GM12878 (cell line): ENCODE measurements at regions not wholly inside any gene's neighbourhood (a gene's known extent, or its start where the extent isn't known, plus 50 kb on each side); places are given as distances from the start of the nearest gene placed in this dataset.

Source experiments
- ATAC-seq: fragments of 200-7000 bp; cut with Tn5 transposase; 3 replicates; pipeline ENCODE4 v1.9.1; 2020; ENCODE audit warnings: mild to moderate bottlenecking, moderate library complexity
- BruUV-seq: library from RNA; stranded (reverse); fragments of 400-500 nt; replicated peaks from 2 replicates; lab custom pipeline; 2021; lab: Mats Ljungman, UMichigan
- CTCF ChIA-PET: fragments of 300-600 bp; sonication (Branson Sonifier 250); formaldehyde crosslinking; extraction: SDS; loops from one replicate; lab custom pipeline; 2021; ENCODE audit warnings: inconsistent platforms; lab: Yijun Ruan, JAX
- POLR2A ChIA-PET: fragments of 350-600 bp; formaldehyde crosslinking; extraction: SDS; loops from one replicate; lab custom pipeline; 2021; ENCODE audit warnings: inconsistent platforms; lab: Charles Lee
- RAD21 ChIA-PET: fragments of 300-600 bp; sonication (Branson Sonifier 250); formaldehyde crosslinking; loops from one replicate; lab custom pipeline; 2023; ENCODE audit warnings: antibody characterized with exemption; ENCODE audit not compliant: unreplicated experiment; lab: Charles Lee
- SMC1A ChIA-PET: fragments of 300-600 bp; sonication (Branson Sonifier 250); formaldehyde crosslinking; loops from one replicate; lab custom pipeline; 2023; ENCODE audit not compliant: unreplicated experiment, uncharacterized antibody; lab: Charles Lee
- DNase-seq: peaks from one replicate; pipeline ENCODE4 v3.0.0-alpha.2; 2011; ENCODE audit warnings: low read depth, low spot score
- FAIRE-seq: peaks from 3 replicates; lab custom pipeline; 2011; peaks lifted over from hg19 to GRCh38; lab: Jason Lieb, UNC
- H2AFZ ChIP-seq: 2 replicates; pipeline ENCODE4 v1.6.0; 2011; ENCODE audit warnings: low read depth, low read length, control low read depth; ENCODE audit not compliant: control insufficient read depth
- H3K27ac ChIP-seq: 2 replicates; pipeline ENCODE4 v1.5.1; 2011; ENCODE audit warnings: control low read depth; ENCODE audit not compliant: control insufficient read depth, insufficient read depth
- H3K27me3 ChIP-seq, 2 experiments: replicated peaks in 1 of 2; 2 replicates each; pipeline versions ENCODE4 v1.6.0 to v1.6.1; 2011; ENCODE audit warnings: low read length in 1 of 2; ENCODE audit not compliant: control insufficient read depth in 2 of 2, insufficient read depth in 2 of 2
- H3K36me3 ChIP-seq, 2 experiments: 2 replicates each; pipeline ENCODE4 v1.5.1; 2011; ENCODE audit warnings: low read length in 1 of 2; ENCODE audit not compliant: control insufficient read depth in 2 of 2, insufficient read depth in 2 of 2
- H3K4me1 ChIP-seq: 2 replicates; pipeline ENCODE4 v1.6.1; 2011; ENCODE audit warnings: mild to moderate bottlenecking, low read length, moderate library complexity, mixed read lengths; ENCODE audit not compliant: control insufficient read depth, insufficient read depth
- H3K4me2 ChIP-seq: 2 replicates; pipeline ENCODE4 v1.6.0; 2011; ENCODE audit warnings: control low read depth; ENCODE audit not compliant: control insufficient read depth, insufficient read depth
- H3K4me3 ChIP-seq: fragments of 200-600 bp; sonication (generic); 2 replicates; pipeline ENCODE4 v1.5.1; 2016
- H3K79me2 ChIP-seq: 2 replicates; pipeline ENCODE4 v1.6.0; 2011; ENCODE audit warnings: low read length; ENCODE audit not compliant: control insufficient read depth, insufficient read depth
- H3K9ac ChIP-seq: 2 replicates; pipeline ENCODE4 v1.8.0; 2011; ENCODE audit warnings: low read length, control low read depth, mixed read lengths; ENCODE audit not compliant: control insufficient read depth, insufficient read depth
- H3K9me3 ChIP-seq: replicated peaks from 3 replicates; pipeline ENCODE4 v1.5.1; 2011; ENCODE audit warnings: mild to moderate bottlenecking, low read length; ENCODE audit not compliant: control insufficient read depth, insufficient read depth
- H4K20me1 ChIP-seq: 2 replicates; pipeline ENCODE4 v1.6.0; 2011; ENCODE audit not compliant: control insufficient read depth, insufficient read depth
- ASH2L ChIP-seq: fragments of 300-600, 200-600 bp; sonication (generic); IDR thresholded peaks from 2 replicates; pipeline ENCODE4 v1.6.1; 2017; ENCODE audit warnings: low read depth, mild to moderate bottlenecking, borderline replicate concordance
- BCLAF1 ChIP-seq: fragments of 450-650 bp; IDR thresholded peaks from 2 replicates; pipeline ENCODE4 v1.6.1; 2017; ENCODE audit warnings: antibody characterized with exemption, mild to moderate bottlenecking, moderate library complexity
- CREB1 ChIP-seq: IDR thresholded peaks from 2 replicates; pipeline ENCODE4 v1.6.1; 2012; ENCODE audit warnings: low read depth, mild to moderate bottlenecking, inconsistent platforms
- JUND ChIP-seq: IDR thresholded peaks from 2 replicates; pipeline ENCODE4 v1.6.1; 2012; ENCODE audit warnings: low read depth, mild to moderate bottlenecking, low read length, improper control_type of control experiment, moderate library complexity
- MXI1 ChIP-seq: fragments of 150-350 bp; IDR thresholded peaks from 2 replicates; pipeline ENCODE4 v1.6.1; 2011; ENCODE audit warnings: low read depth, mild to moderate bottlenecking, inconsistent platforms, low read length, improper control_type of control experiment
- NFIC ChIP-seq: IDR thresholded peaks from 2 replicates; pipeline ENCODE4 v1.6.1; 2012; ENCODE audit warnings: low read depth, mild to moderate bottlenecking, inconsistent platforms, low read length, moderate library complexity
- NFYA ChIP-seq: IDR thresholded peaks from 2 replicates; pipeline ENCODE4 v1.6.1; 2011; ENCODE audit warnings: low read depth, mild to moderate bottlenecking, low read length, improper control_type of control experiment, borderline replicate concordance
- PAX8 ChIP-seq: fragments of 450-650 bp; IDR thresholded peaks from 2 replicates; pipeline ENCODE4 v1.6.1; 2017; ENCODE audit warnings: mild to moderate bottlenecking, moderate library complexity
- SIX5 ChIP-seq: IDR thresholded peaks from 2 replicates; pipeline ENCODE4 v1.6.1; 2011; ENCODE audit warnings: mild to moderate bottlenecking, low read depth, low read length, moderate library complexity; ENCODE audit not compliant: severe bottlenecking
- SMC3 ChIP-seq: IDR thresholded peaks from 2 replicates; pipeline ENCODE4 v1.6.1; 2011; ENCODE audit warnings: low read length, improper control_type of control experiment, borderline replicate concordance
- TBL1XR1 ChIP-seq: IDR thresholded peaks from 2 replicates; pipeline ENCODE4 v1.6.1; 2012; ENCODE audit warnings: low read depth, low read length, improper control_type of control experiment
- ZNF384 ChIP-seq: IDR thresholded peaks from 2 replicates; pipeline ENCODE4 v1.6.1; 2012; ENCODE audit warnings: low read depth, mild to moderate bottlenecking, low read length, improper control_type of control experiment, borderline replicate concordance
- WGBS: methylation state at CpG from one replicate; pipeline ENCODE4 v1.1.6; 2016; ENCODE audit warnings: low lambda C conversion rate; ENCODE audit not compliant: insufficient replicate concordance, insufficient coverage; ENCODE audit errors: missing lambda C conversion rate; 5-methylcytosine and 5-hydroxymethylcytosine counted together
- in situ Hi-C: fragments of 300-500 bp; cut with MboI; formaldehyde crosslinking; loops from 9 replicates; pipeline ENCODE4 v1.14.3; 2018; ENCODE audit warnings: mixed read lengths
- intact Hi-C: fragments of 100-400 bp; cut with micrococcal nuclease; formaldehyde crosslinking; loops from one replicate; pipeline ENCODE4 v1.14.2; 2022; ENCODE audit not compliant: unreplicated experiment

- no peaks in the 10 kb centered on the region for H3K27me3 ChIP-seq
- H3K27ac ChIP-seq = no peak overlapping the region
- H4K20me1 ChIP-seq = no peaks in the 10 kb centered on the region
- RAD21 ChIA-PET = no interaction called here
- no TSS peak for BruUV-seq
- SMC1A ChIA-PET = no interaction called here
- FAIRE-seq (no peak), ATAC-seq (no peak), DNase-seq (no peak)
- in situ Hi-C loops (no loop called here), intact Hi-C loops (no loop called here)
- H3K36me3 ChIP-seq = no peaks in the 10 kb centered on the region
- H3K4me1 ChIP-seq = no peaks in the 10 kb centered on the region
- H3K9ac ChIP-seq = no peak overlapping the region
- TF ChIP-seq SIX5 (no peak), ASH2L (no peak), BCLAF1 (no peak), NFYA (no peak), ZNF384 (no peak), SMC3 (no peak), JUND (no peak), PAX8 (no peak), TBL1XR1 (no peak), MXI1 (no peak), NFIC (no peak), CREB1 (no peak)
- H3K9me3 ChIP-seq = no peaks in the 10 kb centered on the region
- H3K4me2 ChIP-seq = no peak overlapping the region
- no peaks in the 10 kb centered on the region for H3K79me2 ChIP-seq
- POLR2A ChIA-PET = no interaction called here
- no peak overlapping the region for H3K4me3 ChIP-seq
- WGBS = 0% methylated on average over 2 of the region's 2 CpGs
- H2AFZ ChIP-seq = no peak overlapping the region
- CTCF ChIA-PET = no interaction called here
These were observed 222.6 kb upstream of the PPARGC1A start for GRCh38 chr4:24112466-24112865.
